Tibial nerve (tissue), 4 donors: ENCODE measurements at regions not wholly inside any gene's neighbourhood (a gene's known extent, or its start where the extent isn't known, plus 50 kb on each side); places are given as distances from the start of the nearest gene placed in this dataset.
"Not testable (repeated sequence)": the region's sequence is repeated elsewhere in the genome, so short reads cannot be mapped to it uniquely, and the experiment has no call there.

Experiments
- DNase-seq, 2 donors: peaks; one replicate each; pipeline ENCODE4 v3.0.0-alpha.2; 2019; ENCODE audit warnings: low spot score in 2 of 2
- H3K27ac ChIP-seq, 4 donors: fragments of 200-600 bp; sonication (generic) in 3 of 4; one replicate each; pipeline ENCODE4 v1.5.1; 2017 to 2019; ENCODE audit warnings: mild to moderate bottlenecking in 1 of 4
- H3K27me3 ChIP-seq, 2 donors: fragments of 200-600 bp; sonication (generic) in 1 of 2; one replicate each; pipeline versions ENCODE4 v1.5.1 to v1.6.0; 2017 to 2019
- H3K36me3 ChIP-seq, 3 donors: fragments of 200-600 bp; sonication (generic); one replicate each; pipeline ENCODE4 v1.5.1; 2018 to 2019
- H3K4me1 ChIP-seq, 4 donors: fragments of 200-600 bp; sonication (generic) in 3 of 4; one replicate each; pipeline ENCODE4 v1.5.1; 2017 to 2019
- H3K4me3 ChIP-seq, 4 donors: fragments of 200-600 bp; sonication (generic) in 3 of 4; one replicate each; pipeline ENCODE4 v1.5.1; 2017 to 2019; ENCODE audit warnings: mild to moderate bottlenecking in 1 of 4, moderate library complexity in 1 of 4
- H3K9me3 ChIP-seq, 4 donors: fragments of 200-600 bp; sonication (generic) in 3 of 4; one replicate each; pipeline ENCODE4 v1.5.1; 2017 to 2019
- CTCF ChIP-seq, 5 experiments: fragments of 200-600 bp in 3 of 5; fragments of 450-650 bp in 2 of 5; sonication (generic) in 3 of 5; IDR thresholded peaks; one replicate each; pipeline ENCODE4 v1.5.1; 2016 to 2019; ENCODE audit warnings: antibody characterized with exemption in 5 of 5, mild to moderate bottlenecking in 3 of 5, moderate library complexity in 2 of 5
- EP300 ChIP-seq, 2 donors: sonication (generic); formaldehyde crosslinking; IDR thresholded peaks; one replicate each; pipeline ENCODE4 v1.6.1; 2017; ENCODE audit warnings: antibody characterized with exemption in 2 of 2, mild to moderate bottlenecking in 1 of 2
- POLR2A ChIP-seq, 2 donors: fragments of 450-650 bp; IDR thresholded peaks; one replicate each; pipeline ENCODE4 v1.6.1; 2017; ENCODE audit warnings: antibody characterized with exemption in 2 of 2, mild to moderate bottlenecking in 2 of 2, moderate library complexity in 2 of 2
- WGBS, 2 donors: methylation state at CpG; one replicate each; pipeline ENCODE4 v1.1.5; 2018; 5-methylcytosine and 5-hydroxymethylcytosine counted together

- 46 to 69% methylated on average over 2 of the region's 2 CpGs for WGBS, 2 donors
- no peaks in the 10 kb centered on the region for H3K36me3 ChIP-seq
Observed at GRCh38 chrX:8005678-8006347, 78.6 kb upstream of the PNPLA4 start.

GRCh38 chrX:8003147-8003883, 76.1 kb upstream of the PNPLA4 start:
- Histone ChIP-seq H3K36me3 (no peaks in the 10 kb centered on the region), H3K27me3 (no peaks in the 10 kb centered on the region), H3K9me3 (no peaks in the 10 kb centered on the region), H3K27ac (no peak overlapping the region), H3K4me3 (no peak overlapping the region), H3K4me1 (no peaks in the 10 kb centered on the region)
- 95 to 100% methylated on average over 1 to 11 of the region's 29 CpGs for WGBS, 2 donors
- no peak for DNase-seq
- TF ChIP-seq CTCF (IDR thresholded peaks at IDR 0.05) (no peak), EP300 (IDR thresholded peaks at IDR 0.05) (no peak), POLR2A (IDR thresholded peaks at IDR 0.05) (no peak)

More at GRCh38 chrX:8005678-8006347, 78.6 kb upstream of the PNPLA4 start:
- Histone ChIP-seq H3K4me3 (no peak overlapping the region), H3K27me3 (no peaks in the 10 kb centered on the region), H3K9me3 (no peaks in the 10 kb centered on the region), H3K4me1 (no peaks in the 10 kb centered on the region), H3K27ac (no peak overlapping the region)
- no peak for DNase-seq
- no peak for TF ChIP-seq EP300 (IDR thresholded peaks at IDR 0.05)
- no peak for TF ChIP-seq POLR2A (IDR thresholded peaks at IDR 0.05)
- no peak for TF ChIP-seq CTCF (IDR thresholded peaks at IDR 0.05)

- no peaks in the 10 kb centered on the region for H3K9me3 ChIP-seq
- no peaks in the 10 kb centered on the region for H3K4me1 ChIP-seq
- no peaks in the 10 kb centered on the region for H3K36me3 ChIP-seq
- no peak overlapping the region for H3K4me3 ChIP-seq
- no peaks in the 10 kb centered on the region for H3K27me3 ChIP-seq
- TF ChIP-seq EP300 (IDR thresholded peaks at IDR 0.05) (no peak), POLR2A (IDR thresholded peaks at IDR 0.05) (no peak)
- H3K27ac ChIP-seq: no peak overlapping the region
- DNase-seq: no peak
Observed at GRCh38 chrX:7996851-7997250, 69.6 kb upstream of the PNPLA4 start.

- no peak overlapping the region for H3K27ac ChIP-seq
- H3K4me1 ChIP-seq: no peaks in the 10 kb centered on the region
- H3K36me3 ChIP-seq: no peaks in the 10 kb centered on the region
- peak; percentile 12 to 20 for DNase-seq
- WGBS, 2 donors: 24 to 35% methylated on average over 2 of the region's 2 CpGs
- no peak overlapping the region for H3K4me3 ChIP-seq
- H3K27me3 ChIP-seq: no peaks in the 10 kb centered on the region
- H3K9me3 ChIP-seq: no peaks in the 10 kb centered on the region
- TF ChIP-seq POLR2A (IDR thresholded peaks at IDR 0.05): no peak
- peak; percentile 38 to 54 (median 43) for TF ChIP-seq CTCF (IDR thresholded peaks at IDR 0.05)
- TF ChIP-seq EP300 (IDR thresholded peaks at IDR 0.05): no peak
Observed at GRCh38 chrX:7996414-7996813, 69.2 kb upstream of the PNPLA4 start.

- no peak for TF ChIP-seq EP300 (IDR thresholded peaks at IDR 0.05)
- no peak for TF ChIP-seq POLR2A (IDR thresholded peaks at IDR 0.05)
- no peak for TF ChIP-seq CTCF (IDR thresholded peaks at IDR 0.05)
- Histone ChIP-seq H3K4me1 (no peaks in the 10 kb centered on the region), H3K27ac (no peak overlapping the region), H3K9me3 (no peaks in the 10 kb centered on the region), H3K4me3 (no peak overlapping the region), H3K36me3 (no peaks in the 10 kb centered on the region), H3K27me3 (no peaks in the 10 kb centered on the region)
- WGBS, 2 donors: 80 to 85% methylated on average over 4 of the region's 4 CpGs
- DNase-seq: no peak
Observed at GRCh38 chrX:7993873-7994272, 66.7 kb upstream of the PNPLA4 start.

GRCh38 chrX:7988013-7988759, 61.0 kb upstream of the PNPLA4 start:
- H3K27me3 ChIP-seq, H3K27ac ChIP-seq, H3K36me3 ChIP-seq, H3K4me3 ChIP-seq, H3K9me3 ChIP-seq, H3K4me1 ChIP-seq, DNase-seq: not testable (repeated sequence)
- 75 to 84% methylated on average over 3 to 6 of the region's 6 CpGs for WGBS, 2 donors
